ENCODE measurements at regions not wholly inside any gene's neighbourhood (a gene's known extent, or its start where the extent isn't known, plus 50 kb on each side); places are given as distances from the start of the nearest gene placed in this dataset.

DNA sequence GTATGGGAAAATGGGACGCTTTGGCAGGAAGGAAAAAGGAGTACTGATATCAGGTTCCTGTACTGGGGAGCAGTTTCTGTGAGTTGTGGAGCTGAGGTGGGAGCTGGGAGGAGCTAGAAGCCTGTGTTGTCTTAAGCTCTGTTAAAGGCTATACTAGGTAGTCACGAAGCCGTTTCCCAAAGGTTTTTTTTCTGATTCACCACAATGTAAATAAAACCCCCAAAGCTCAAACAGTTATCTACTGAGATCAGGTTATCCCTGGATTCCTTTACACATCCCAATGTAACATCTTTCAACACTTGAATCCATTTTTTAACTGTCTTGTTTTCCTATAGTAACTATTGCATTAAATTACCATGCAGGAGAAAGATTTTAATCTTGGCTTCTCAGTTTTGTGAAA is 297.4 kb upstream of the SFRP2 start:
- peaks cover 12% of the 10 kb centered on the region for H3K4me1 Mint-ChIP-seq
- no peak for DNase-seq (ENCODE audit: low read depth, low spot score)
- H3K36me3 Mint-ChIP-seq (ENCODE audit: low read depth), result no peaks in the 10 kb centered on the region
- no peaks in the 10 kb centered on the region for H3K9me3 Mint-ChIP-seq
- no peaks in the 10 kb centered on the region for H3K27me3 Mint-ChIP-seq (ENCODE audit: low read depth)
- H3K4me3 Mint-ChIP-seq, result no peak overlapping the region
- TF ChIP-seq, protein P1, sequence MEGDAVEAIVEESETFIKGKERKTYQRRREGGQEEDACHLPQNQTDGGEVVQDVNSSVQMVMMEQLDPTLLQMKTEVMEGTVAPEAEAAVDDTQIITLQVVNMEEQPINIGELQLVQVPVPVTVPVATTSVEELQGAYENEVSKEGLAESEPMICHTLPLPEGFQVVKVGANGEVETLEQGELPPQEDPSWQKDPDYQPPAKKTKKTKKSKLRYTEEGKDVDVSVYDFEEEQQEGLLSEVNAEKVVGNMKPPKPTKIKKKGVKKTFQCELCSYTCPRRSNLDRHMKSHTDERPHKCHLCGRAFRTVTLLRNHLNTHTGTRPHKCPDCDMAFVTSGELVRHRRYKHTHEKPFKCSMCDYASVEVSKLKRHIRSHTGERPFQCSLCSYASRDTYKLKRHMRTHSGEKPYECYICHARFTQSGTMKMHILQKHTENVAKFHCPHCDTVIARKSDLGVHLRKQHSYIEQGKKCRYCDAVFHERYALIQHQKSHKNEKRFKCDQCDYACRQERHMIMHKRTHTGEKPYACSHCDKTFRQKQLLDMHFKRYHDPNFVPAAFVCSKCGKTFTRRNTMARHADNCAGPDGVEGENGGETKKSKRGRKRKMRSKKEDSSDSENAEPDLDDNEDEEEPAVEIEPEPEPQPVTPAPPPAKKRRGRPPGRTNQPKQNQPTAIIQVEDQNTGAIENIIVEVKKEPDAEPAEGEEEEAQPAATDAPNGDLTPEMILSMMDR (conservative IDR thresholded peaks at IDR 0.05), result no peak
- H3K27ac Mint-ChIP-seq (ENCODE audit: unreplicated experiment), result no peak overlapping the region

DNA sequence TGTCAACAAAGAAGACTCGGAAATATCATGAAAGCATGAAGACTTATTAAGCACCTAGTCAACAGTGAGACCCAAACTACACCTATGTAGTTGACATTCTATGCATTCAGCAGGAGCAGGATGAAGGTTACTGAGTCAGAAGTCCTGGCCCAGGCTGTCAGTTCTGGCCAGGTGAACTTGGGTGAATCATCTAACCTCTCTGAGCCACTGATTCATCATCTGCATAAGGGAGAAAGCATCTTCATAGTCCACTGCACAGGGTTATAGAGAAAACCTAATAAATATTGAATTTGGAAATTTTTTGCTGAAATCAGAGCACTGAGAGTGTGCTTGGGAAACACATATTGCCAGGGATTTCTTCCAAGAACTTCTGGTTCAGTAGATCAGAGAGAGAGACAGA is 296.0 kb upstream of the SFRP2 start:
- Mint-ChIP-seq H3K9me3 (no peaks in the 10 kb centered on the region), H3K4me1 (peaks cover 12% of the 10 kb centered on the region), H3K27ac (ENCODE audit: unreplicated experiment) (no peak overlapping the region), H3K4me3 (no peak overlapping the region), H3K36me3 (ENCODE audit: low read depth) (no peaks in the 10 kb centered on the region), H3K27me3 (ENCODE audit: low read depth) (no peaks in the 10 kb centered on the region)
- DNase-seq (ENCODE audit: low read depth, low spot score), result no peak
- TF ChIP-seq, protein P1 (conservative IDR thresholded peaks at IDR 0.05), result no peak

DNA sequence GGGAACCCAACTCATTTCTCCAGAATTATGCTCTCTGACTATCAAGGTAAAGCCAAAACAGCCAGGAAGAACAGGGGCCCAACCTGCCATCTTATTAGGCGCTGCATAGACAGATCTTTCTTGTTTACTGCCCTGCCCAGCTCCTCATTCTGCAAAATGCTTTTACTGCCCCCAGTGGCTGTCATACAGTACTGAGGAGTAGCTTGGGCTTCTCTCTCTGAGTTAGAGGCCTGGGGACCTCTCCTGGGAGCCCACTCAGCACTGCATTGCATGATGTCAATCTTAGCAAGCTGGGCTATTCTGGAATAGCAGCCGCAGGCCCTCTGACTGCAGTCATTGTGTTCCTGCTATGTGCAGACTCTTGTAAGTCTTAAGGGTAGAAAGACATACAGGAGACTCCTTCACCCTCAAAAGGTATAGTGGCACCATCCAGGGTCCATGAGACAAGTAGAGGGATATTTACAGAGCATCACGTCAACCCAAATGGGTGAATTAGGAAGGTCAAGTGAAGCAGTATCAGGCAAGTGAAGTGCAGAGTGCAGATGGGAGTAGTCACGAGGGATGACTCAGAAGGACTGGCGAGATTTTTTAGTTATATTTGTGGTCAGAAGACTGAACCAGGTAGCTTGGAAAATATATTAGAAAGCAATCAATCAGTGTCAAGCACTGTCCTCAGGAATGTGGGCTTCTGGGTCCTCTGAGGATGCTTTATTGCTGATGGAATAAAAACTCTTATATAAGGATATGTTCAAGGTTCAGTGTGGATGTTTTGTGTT is 294.1 kb upstream of the SFRP2 start:
- H3K36me3 Mint-ChIP-seq (ENCODE audit: low read depth), result no peaks in the 10 kb centered on the region
- no peak overlapping the region for H3K27ac Mint-ChIP-seq (ENCODE audit: unreplicated experiment)

DNA sequence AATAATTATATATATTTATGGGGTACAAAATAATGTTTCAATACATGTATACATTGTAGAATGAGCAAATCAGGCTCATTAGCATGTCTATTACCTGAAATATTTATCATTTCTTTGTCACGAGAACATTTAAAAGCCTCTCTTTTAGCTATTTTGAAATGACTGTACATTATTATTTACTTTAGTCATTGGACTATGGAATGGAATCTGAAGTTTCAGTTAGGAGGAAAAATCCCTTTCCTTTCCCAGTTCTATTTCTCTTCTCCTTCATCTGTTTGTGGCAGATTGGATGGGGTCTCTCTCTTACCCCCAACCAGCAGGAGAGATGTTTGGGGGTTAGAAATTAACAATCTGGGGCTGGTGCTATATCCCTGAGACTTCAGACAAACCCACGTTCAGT is 292.5 kb upstream of the SFRP2 start:
- TF ChIP-seq, protein P1 (conservative IDR thresholded peaks at IDR 0.05), result no peak
- Mint-ChIP-seq H3K36me3 (ENCODE audit: low read depth) (no peaks in the 10 kb centered on the region), H3K9me3 (no peaks in the 10 kb centered on the region), H3K27ac (ENCODE audit: unreplicated experiment) (no peak overlapping the region), H3K4me1 (peaks cover 12% of the 10 kb centered on the region), H3K4me3 (no peak overlapping the region), H3K27me3 (ENCODE audit: low read depth) (no peaks in the 10 kb centered on the region)
- DNase-seq (ENCODE audit: low read depth, low spot score), result no peak

More for the DNA sequence above, 294.1 kb upstream of the SFRP2 start:
- TF ChIP-seq, protein P1 (conservative IDR thresholded peaks at IDR 0.05), result peak; percentile 56
- Mint-ChIP-seq H3K9me3 (no peaks in the 10 kb centered on the region), H3K4me3 (no peak overlapping the region), H3K27me3 (ENCODE audit: low read depth) (no peaks in the 10 kb centered on the region), H3K4me1 (peaks cover 12% of the 10 kb centered on the region)
- DNase-seq (ENCODE audit: low read depth, low spot score), result peak; percentile 7

DNA sequence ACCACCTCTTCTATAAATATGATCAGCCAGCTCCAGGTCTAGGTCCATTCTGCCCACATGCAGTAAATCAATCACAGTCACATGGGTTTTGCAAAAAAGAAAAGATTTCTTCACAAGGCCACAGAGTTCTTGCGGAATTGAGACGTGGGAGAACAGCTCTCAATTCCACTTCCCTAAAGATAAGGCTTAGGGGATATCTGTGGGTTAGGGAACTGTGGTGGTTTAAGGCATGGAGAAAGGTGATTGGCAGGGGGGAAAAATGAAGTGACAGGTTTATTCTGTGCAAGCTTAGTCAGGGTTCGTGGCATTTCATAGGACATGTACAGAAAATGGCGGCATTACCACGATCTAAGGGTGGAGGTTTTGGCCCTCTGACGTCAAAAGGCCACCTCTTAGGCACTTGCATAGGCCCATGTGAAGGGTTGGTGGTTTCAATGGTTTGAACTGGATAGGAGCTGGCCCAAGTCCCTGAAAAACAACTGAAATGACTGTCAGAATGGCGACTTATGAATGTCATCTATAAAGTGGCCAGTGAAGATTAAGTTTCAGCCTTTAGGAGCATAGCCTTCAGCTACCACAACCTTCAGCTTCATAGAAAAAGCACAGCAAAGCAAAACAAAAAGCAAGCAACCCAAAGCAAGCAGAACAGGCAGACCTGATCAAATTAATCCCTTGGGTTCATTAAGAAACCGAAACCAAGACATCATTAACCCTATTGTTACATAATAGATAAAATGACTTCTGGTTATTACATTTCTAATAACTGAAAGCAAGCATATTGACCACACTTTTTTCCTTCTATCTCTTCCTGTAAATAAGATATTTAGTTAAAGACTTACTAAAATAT is 289.8 kb upstream of the SFRP2 start:
- Mint-ChIP-seq H3K27me3 (ENCODE audit: low read depth) (no peaks in the 10 kb centered on the region), H3K36me3 (ENCODE audit: low read depth) (peaks cover 3% of the 10 kb centered on the region), H3K4me3 (no peak overlapping the region), H3K4me1 (peaks cover 10% of the 10 kb centered on the region), H3K9me3 (no peaks in the 10 kb centered on the region), H3K27ac (ENCODE audit: unreplicated experiment) (no peak overlapping the region)
- no peak for DNase-seq (ENCODE audit: low read depth, low spot score)
- TF ChIP-seq, protein P1 (conservative IDR thresholded peaks at IDR 0.05), result no peak
